ENCODE measurements at regions not wholly inside any gene's neighbourhood (a gene's known extent, or its start where the extent isn't known, plus 50 kb on each side); places are given as distances from the start of the nearest gene placed in this dataset.
A peak's percentile ranks its signal among the peaks of the same experiment; 100 is the strongest.

DNA sequence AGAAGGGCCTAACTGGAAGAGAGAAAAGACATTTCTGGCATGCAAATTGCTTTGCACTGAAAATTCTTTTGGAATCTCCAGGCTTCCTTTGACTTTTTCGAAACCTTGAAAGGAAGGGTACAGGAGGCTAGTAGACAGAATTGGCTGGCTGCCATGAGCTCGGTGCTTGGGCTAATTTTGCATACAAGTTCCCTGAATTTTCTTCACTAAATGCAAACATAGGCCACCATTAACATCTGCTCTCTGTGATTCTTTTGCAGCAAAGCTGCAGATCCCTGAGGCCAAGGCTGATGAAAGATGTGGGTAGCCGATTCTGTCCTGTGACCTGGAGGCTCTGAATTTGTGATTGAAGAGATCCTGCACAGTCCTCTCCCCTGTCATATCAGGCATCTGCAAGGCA is 247.8 kb upstream of the MCTP2 start:
- TF ChIP-seq ESRRG (CRISPR knock-in tag; IDR thresholded peaks at IDR 0.05) (no peak), ZNF70 (CRISPR knock-in tag; IDR thresholded peaks at IDR 0.05) (no peak), GLIS3 (CRISPR knock-in tag; IDR thresholded peaks at IDR 0.05) (no peak), POU6F1 (CRISPR knock-in tag; IDR thresholded peaks at IDR 0.05; ENCODE audit: borderline replicate concordance, low read depth) (no peak), ZNF8 (CRISPR knock-in tag; IDR thresholded peaks at IDR 0.05) (no peak), PPARA (CRISPR knock-in tag; IDR thresholded peaks at IDR 0.05; ENCODE audit: borderline replicate concordance) (no peak)
- TF ChIP-seq, protein P1, sequence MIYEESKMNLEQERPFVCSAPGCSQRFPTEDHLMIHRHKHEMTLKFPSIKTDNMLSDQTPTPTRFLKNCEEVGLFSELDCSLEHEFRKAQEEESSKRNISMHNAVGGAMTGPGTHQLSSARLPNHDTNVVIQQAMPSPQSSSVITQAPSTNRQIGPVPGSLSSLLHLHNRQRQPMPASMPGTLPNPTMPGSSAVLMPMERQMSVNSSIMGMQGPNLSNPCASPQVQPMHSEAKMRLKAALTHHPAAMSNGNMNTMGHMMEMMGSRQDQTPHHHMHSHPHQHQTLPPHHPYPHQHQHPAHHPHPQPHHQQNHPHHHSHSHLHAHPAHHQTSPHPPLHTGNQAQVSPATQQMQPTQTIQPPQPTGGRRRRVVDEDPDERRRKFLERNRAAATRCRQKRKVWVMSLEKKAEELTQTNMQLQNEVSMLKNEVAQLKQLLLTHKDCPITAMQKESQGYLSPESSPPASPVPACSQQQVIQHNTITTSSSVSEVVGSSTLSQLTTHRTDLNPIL (CRISPR knock-in tag; IDR thresholded peaks at IDR 0.05; ENCODE audit: low read depth): no peak
- TF ChIP-seq, protein P2, sequence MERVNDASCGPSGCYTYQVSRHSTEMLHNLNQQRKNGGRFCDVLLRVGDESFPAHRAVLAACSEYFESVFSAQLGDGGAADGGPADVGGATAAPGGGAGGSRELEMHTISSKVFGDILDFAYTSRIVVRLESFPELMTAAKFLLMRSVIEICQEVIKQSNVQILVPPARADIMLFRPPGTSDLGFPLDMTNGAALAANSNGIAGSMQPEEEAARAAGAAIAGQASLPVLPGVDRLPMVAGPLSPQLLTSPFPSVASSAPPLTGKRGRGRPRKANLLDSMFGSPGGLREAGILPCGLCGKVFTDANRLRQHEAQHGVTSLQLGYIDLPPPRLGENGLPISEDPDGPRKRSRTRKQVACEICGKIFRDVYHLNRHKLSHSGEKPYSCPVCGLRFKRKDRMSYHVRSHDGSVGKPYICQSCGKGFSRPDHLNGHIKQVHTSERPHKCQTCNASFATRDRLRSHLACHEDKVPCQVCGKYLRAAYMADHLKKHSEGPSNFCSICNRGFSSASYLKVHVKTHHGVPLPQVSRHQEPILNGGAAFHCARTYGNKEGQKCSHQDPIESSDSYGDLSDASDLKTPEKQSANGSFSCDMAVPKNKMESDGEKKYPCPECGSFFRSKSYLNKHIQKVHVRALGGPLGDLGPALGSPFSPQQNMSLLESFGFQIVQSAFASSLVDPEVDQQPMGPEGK (CRISPR knock-in tag; IDR thresholded peaks at IDR 0.05; ENCODE audit: borderline replicate concordance): no peak

DNA sequence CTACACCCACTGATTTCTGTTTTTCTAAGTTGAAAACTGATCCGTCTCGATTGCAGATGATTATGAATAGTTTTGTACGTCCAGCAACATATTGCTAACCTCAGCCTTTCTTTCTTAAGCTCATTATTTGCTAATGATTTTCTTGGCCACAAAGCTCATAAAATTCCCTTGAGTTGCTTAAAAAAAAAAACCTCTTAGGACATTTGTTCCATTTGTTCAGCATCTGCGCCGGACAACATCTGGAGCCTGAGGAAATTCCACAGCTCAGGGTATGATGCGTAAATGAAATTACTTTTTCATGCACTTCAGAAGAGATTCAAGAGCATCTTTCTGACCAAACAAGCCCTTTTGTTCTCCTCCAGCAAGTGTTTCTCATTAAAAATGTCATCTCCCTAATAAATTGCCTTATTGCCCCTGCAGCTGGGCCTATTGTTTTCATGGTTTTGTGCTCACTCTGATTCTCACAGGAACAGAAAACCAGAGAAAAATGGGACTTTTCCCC is 249.1 kb upstream of the MCTP2 start:
- TF ChIP-seq POU6F1 (CRISPR knock-in tag; IDR thresholded peaks at IDR 0.05; ENCODE audit: borderline replicate concordance, low read depth) (no peak), ARNTL (CRISPR knock-in tag; IDR thresholded peaks at IDR 0.05; ENCODE audit: borderline replicate concordance, low read depth) (no peak), TSHZ2 (CRISPR knock-in tag; IDR thresholded peaks at IDR 0.05) (0 out of 2 replicates have a peak, but pooled peaks have one; percentile 47), ZNF565 (CRISPR knock-in tag; conservative IDR thresholded peaks at IDR 0.05; ENCODE audit: low read depth) (no peak), CSRNP3 (CRISPR knock-in tag; IDR thresholded peaks at IDR 0.05) (no peak), SNAI2 (CRISPR knock-in tag; IDR thresholded peaks at IDR 0.05) (no peak), TCF4 (CRISPR knock-in tag; IDR thresholded peaks at IDR 0.05; ENCODE audit: borderline replicate concordance) (peak; percentile 68)

More for the DNA sequence above, 247.8 kb upstream of the MCTP2 start:
- no peak for ATAC-seq

DNA sequence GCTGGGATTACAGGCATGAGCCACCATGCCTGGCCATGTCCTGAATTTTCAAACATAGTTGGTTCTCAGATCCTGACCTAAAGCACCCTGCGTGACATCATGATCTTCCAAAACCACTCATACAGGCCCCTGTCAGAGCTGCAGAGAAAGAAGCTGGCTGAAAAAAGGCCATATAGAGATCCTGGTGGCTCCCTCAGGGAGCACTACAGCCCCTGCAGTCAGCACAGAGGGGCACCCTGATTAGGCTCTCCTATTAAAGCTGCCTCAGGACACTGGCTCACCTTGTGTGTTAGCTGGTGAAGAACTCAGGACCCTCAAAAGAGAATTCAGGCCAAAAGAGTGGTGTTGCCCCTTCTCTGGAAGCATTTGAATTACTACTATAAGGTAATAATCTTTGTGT is 249.7 kb upstream of the MCTP2 start:
- no peak for ATAC-seq
- TF ChIP-seq CSRNP3 (CRISPR knock-in tag; IDR thresholded peaks at IDR 0.05): no peak

More for the DNA sequence above, 249.1 kb upstream of the MCTP2 start:
- ATAC-seq: no peak
